Stimulated activated CD4-positive, alpha-beta T cell treated with anti-CD3 and anti-CD28 coated beads, Interleukin-15, amount 100 ng/mL, for 48 hours (primary cell): ENCODE measurements at regions not wholly inside any gene's neighbourhood (a gene's known extent, or its start where the extent isn't known, plus 50 kb on each side); places are given as distances from the start of the nearest gene placed in this dataset.
"Not testable (repeated sequence)": the region's sequence is repeated elsewhere in the genome, so short reads cannot be mapped to it uniquely, and the experiment has no call there.

Source experiments
- DNase-seq, 2 donors: peaks; one replicate each; pipeline ENCODE4 v3.0.0-alpha.2; 2020; ENCODE audit warnings: low read depth in 2 of 2

DNA sequence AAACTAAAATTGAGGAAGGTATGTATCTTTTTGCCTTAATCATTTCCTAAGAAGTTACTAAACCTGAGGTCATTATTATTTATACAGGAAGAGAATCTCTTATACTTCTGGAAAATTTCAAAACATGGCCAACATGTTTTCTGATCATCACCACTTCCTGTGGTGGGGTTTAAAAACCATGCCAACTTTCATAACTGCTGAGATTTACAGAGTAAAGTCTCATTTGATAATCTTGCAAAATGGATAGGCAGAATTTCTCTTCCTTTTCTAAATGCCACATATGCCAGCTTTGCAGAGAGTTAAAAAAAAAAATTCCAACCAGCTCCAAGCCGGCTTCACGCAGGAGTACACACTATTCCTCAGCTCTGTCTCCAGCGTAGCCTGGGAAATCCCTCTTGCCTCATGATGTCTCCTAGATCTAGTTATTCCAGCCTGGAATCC lies 124.3 kb upstream of the SPRED1 start:
- no peak for DNase-seq

DNA sequence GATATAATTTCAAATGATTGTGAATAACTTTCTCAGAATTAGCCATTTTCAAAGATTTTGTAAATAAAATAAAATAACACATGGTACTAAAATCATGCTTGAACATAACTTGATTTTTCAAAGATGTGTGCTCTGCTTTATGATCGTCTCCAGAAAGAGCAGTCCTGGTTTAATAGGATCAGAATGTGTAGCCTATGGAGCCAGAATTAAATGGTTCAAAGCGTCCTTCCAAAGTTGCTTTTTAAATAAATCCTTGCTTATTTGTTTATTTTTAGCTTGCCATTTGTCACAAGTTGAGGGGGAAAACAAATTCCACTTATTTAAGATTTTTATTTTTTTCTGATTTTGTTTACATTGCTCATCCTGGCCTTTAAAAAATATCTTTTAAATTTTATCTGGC lies 123.7 kb upstream of the SPRED1 start:
- no peak for DNase-seq

DNA sequence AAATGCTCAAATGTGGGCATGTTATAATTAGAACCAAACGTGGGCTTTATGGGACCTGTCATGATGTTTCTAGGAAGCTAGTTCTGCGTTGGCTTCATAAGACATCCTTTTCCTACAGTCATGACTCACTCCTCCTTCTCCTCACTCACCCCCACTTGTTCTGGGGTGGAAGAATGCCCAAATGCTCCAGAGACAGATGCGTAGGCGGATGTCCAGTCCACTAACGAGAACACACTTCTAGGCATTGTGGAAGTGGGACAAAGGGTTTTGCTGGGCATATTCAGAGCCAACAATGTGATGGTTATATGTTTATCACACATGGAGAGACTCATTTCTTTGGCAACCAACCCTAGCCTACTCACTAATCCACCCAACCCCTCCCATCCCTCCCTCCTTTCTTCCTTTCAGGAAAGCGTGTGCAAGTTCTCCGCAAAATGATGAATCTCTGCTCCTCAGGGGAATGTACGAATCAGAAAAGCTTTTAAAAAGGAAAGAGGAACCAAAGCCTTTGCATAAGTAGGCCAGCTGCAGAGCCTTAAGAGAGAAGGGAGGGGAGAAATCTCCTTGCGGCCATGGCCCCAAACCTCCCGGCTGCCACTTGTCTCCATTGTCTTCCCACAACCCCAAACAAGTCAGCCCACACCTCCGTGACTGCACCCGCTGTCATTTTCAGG lies 123.0 kb upstream of the SPRED1 start:
- DNase-seq, result no peak

DNA sequence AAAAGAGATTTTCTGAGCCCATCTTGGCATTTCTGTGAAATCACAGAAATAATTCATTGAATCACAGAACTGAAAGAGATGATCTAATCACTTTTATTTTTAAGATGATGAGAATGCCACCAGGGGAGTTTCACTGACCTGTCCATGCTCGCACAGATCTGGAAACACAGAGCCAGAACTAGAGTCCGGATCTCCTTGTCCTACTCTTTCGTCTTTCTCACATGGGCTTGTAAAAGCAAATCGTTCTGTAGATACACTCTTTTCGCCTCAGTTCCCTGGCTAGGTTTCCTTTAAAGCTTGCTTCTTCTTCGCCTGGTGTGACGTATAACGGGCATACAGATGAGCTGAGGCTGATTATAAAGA lies 122.5 kb upstream of the SPRED1 start:
- DNase-seq, result no peak

GRCh38 chr15:38130740-38131498 lies 121.7 kb upstream of the SPRED1 start:
- DNase-seq, result no peak

- DNase-seq, result no peak
Observed at GRCh38 chr15:38134252-38134651, 118.4 kb upstream of the SPRED1 start.

DNA sequence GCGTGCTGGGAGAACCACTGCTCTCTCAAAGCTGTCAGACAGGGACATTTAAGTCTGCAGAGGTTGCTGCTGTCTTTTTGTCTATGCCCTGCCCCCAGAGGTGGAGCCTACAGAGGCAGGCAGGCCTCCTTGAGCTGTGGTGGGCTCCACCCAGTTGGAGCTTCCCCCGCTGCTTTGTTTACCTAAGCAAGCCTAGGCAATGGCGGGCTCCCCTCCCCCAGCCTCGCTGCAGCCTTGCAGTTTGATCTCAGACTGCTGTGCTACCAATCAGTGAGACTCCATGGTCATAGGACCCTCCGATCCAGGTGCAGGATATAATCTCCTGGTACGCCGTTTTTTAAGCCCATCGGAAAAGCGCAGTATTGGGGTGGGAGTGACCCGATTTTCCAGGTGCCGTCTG lies 110.4 kb upstream of the SPRED1 start:
- DNase-seq, result not testable (repeated sequence)

DNA sequence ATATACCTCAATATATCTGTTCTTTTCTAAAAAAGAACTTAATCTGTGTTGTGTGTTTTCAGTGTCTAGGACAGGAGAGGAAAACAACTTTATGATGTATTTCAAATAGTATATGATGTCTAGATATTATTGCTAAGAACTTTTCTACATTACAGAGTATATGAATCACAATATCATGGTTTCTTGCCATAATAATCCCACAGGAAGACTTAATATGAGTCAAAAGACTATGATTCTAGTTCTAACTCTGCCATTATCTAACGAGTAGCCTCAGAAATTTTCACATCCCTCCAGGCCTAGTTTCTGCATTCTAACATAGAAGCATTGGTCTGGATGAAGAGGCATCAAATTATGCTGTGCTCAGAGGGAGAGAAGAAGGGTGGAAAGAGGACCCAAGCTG lies 107.7 kb upstream of the SPRED1 start:
- DNase-seq, result no peak

DNA sequence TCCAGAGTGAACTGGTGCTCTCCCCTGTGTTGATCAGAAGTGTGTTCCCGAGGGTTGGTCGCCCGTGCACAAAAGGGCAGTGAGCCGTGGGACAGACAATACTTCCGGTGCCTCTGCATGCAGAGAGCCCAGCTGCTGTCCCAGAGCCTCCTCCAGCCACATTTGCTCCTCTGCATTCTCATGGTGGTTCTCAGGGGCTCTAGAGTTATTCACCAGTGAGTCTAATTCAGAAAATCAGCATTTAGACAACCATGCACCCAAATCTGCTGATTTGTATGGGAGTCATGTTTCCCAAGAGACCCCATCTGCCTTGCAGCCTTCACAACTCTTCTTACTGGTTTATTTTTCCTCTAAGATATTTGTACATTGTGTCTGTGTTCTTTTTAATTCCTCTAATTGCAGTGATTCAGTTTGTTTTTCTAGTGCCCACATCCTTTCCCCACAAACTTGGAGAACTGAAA lies 107.0 kb upstream of the SPRED1 start:
- no peak for DNase-seq

- DNase-seq, result no peak
Observed at GRCh38 chr15:38147246-38147645, 105.4 kb upstream of the SPRED1 start.

- DNase-seq, result no peak
Observed at GRCh38 chr15:38148471-38148870, 104.2 kb upstream of the SPRED1 start.

- DNase-seq, result no peak
Observed at GRCh38 chr15:38149315-38149714, 103.3 kb upstream of the SPRED1 start.

GRCh38 chr15:38150148-38150547 lies 102.5 kb upstream of the SPRED1 start:
- no peak for DNase-seq

GRCh38 chr15:38150794-38151193 lies 101.8 kb upstream of the SPRED1 start:
- DNase-seq, result no peak

- DNase-seq, result no peak
Observed at GRCh38 chr15:38153781-38154180, 98.9 kb upstream of the SPRED1 start.

DNA sequence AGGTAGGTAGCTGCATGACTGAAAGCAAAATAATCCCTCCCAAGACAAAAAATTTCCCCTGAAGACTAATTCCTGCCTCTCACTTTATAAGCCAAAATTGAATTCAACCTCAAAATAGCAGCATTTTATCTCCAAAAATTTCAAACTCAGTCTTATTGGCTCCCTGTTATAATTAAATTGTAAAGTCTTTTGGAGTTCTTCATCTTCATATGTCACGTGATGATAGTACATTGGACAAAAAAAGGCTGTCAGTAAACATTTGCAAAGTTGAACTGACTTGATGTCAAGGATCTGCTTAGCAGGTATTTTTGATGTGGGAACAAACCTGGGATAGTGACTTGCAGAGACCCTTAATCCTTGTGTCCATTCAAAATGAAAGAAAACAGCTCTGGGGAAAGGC lies 98.4 kb upstream of the SPRED1 start:
- no peak for DNase-seq

DNA sequence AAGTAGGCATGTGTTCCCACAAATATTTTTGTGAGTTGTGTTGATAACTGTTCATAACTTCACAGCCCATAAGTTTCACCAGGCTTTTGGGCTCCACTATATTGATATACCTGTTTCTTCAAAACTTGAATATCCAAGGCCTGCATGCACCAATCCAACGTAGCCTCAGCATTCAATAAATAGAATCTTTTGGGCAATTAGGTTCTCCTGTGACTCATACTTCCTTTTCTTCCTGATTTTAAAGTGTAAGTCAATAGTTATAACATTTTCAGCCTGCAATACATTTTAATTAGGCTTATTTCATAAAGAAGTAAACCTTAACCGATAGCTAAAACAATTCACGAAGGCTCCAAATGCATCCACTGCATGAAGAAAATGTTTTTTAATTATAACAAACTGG lies 97.8 kb upstream of the SPRED1 start:
- DNase-seq, result no peak

GRCh38 chr15:38163658-38164057 lies 89.0 kb upstream of the SPRED1 start:
- no peak for DNase-seq

- DNase-seq, result no peak
Observed at GRCh38 chr15:38164061-38164460, 88.6 kb upstream of the SPRED1 start.

- no peak for DNase-seq
Observed at GRCh38 chr15:38164507-38164906, 88.1 kb upstream of the SPRED1 start.

GRCh38 chr15:38168467-38169070 lies 84.1 kb upstream of the SPRED1 start:
- DNase-seq, result no peak

DNA sequence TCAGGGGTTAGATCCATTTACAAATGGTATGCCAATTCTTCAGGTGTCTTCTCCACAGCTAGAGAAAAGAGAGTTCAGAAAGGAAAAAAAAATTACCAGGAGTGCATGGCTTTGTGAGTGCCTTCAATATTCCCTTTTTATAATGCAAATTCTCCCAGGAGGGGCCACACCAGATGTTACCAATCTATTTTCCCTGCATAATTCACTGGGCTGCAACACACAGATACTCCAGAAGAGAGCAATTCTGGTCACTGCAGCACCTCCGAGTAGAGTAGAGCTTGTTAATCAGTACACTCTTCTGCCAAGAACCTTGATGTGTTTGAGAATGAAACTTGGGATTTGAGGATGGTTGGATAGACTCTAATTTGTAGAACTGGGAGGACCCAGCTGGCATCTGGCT lies 80.7 kb upstream of the SPRED1 start:
- no peak for DNase-seq

DNA sequence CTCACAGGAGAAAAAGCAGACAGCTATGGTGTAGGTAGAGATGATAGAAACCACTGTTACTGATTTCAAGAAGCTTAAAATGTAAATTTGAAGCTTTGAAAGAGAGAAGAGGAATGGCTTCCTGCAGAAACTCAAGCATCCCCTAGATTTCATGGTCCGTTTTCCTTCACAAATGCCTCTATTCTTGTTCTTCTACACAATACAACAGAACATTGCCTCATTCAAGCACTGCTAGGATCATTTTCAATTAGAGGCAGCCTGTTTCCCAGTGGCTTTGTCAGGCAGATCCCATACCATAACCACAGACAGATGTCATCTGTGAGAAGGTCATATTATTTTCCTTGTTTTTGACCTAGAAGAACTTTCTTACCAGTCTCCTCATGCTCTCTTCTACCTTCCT lies 77.9 kb upstream of the SPRED1 start:
- no peak for DNase-seq
